K562 (cell line): ENCODE measurements at regions not wholly inside any gene's neighbourhood (a gene's known extent, or its start where the extent isn't known, plus 50 kb on each side); places are given as distances from the start of the nearest gene placed in this dataset.

Source experiments
- ATAC-seq: fragments of 200-7000 bp; cut with Tn5 transposase; 3 replicates; pipeline ENCODE4 v1.9.1; 2020; ENCODE audit warnings: moderate library complexity
- BruUV-seq: library from RNA; stranded (reverse); fragments of 400-500 nt; replicated peaks from 2 replicates; lab custom pipeline; 2021; lab: Mats Ljungman, UMichigan
- CTCF ChIA-PET: fragments of 300-600 bp; formaldehyde crosslinking; extraction: SDS; loops from one replicate; lab custom pipeline; 2021; ENCODE audit warnings: low intra/inter-chr PET ratio; lab: Yijun Ruan, JAX
- POLR2A ChIA-PET: fragments of 300-600, 350-650 bp; sonication (Branson Sonifier 250); formaldehyde crosslinking; extraction: SDS; loops from one replicate; lab custom pipeline; 2021; ENCODE audit warnings: antibody characterized with exemption, inconsistent platforms; lab: Yijun Ruan, JAX
- DNase-seq, 4 experiments: peaks; one replicate each; pipeline versions ENCODE4 v3.0.0 to v3.0.0-alpha.2; 2011 to 2018; ENCODE audit warnings: low spot score in 3 of 4, mixed read lengths in 3 of 4; ENCODE audit errors: extremely low read depth in 1 of 4
- FAIRE-seq: peaks from 2 replicates; lab custom pipeline; 2011; peaks lifted over from hg19 to GRCh38; lab: Jason Lieb, UNC
- H2AFZ ChIP-seq: 2 replicates; pipeline ENCODE4 v1.6.0; 2011; ENCODE audit warnings: low read depth, low read length, control low read depth, inconsistent platforms
- H3K27ac ChIP-seq: fragments of 200-600 bp; 3 replicates; pipeline ENCODE4 v1.8.0; 2011; ENCODE audit warnings: low read depth, mild to moderate bottlenecking, control low read depth, inconsistent platforms, low read length, moderate library complexity, mixed read lengths; ENCODE audit errors: extremely low read depth
- H3K27me3 ChIP-seq, 2 experiments: fragments of 300-600 bp in 1 of 2; 2 replicates in 1 of 2; 3 replicates in 1 of 2; pipeline versions ENCODE4 v1.6.0 to v1.8.0; 2011; ENCODE audit warnings: inconsistent platforms in 2 of 2, low read length in 2 of 2, mild to moderate bottlenecking in 1 of 2, mixed read lengths in 1 of 2, moderate library complexity in 1 of 2; ENCODE audit not compliant: control insufficient read depth in 2 of 2, insufficient read depth in 2 of 2
- H3K36me3 ChIP-seq: fragments of 300-600 bp; 3 replicates; pipeline ENCODE4 v1.8.0; 2011; ENCODE audit warnings: mild to moderate bottlenecking, low read length, inconsistent platforms; ENCODE audit not compliant: control insufficient read depth, insufficient read depth
- H3K4me1 ChIP-seq, 2 experiments: fragments of 200-600 bp in 1 of 2; replicated peaks in 1 of 2; 2 replicates in 1 of 2; 3 replicates in 1 of 2; pipeline versions ENCODE4 v1.5.1 to v1.8.0; 2011; ENCODE audit warnings: inconsistent platforms in 2 of 2, low read length in 2 of 2, mild to moderate bottlenecking in 1 of 2, mixed read lengths in 1 of 2, moderate library complexity in 1 of 2; ENCODE audit not compliant: control insufficient read depth in 2 of 2, insufficient read depth in 2 of 2
- H3K4me2 ChIP-seq: 2 replicates; pipeline ENCODE4 v1.6.1; 2011; ENCODE audit warnings: low read length, control low read depth, inconsistent platforms, mixed read lengths; ENCODE audit not compliant: insufficient read depth
- H3K4me3 ChIP-seq: fragments of 200-600 bp; sonication (generic), shearing (Covaris generic); 2 replicates; pipeline ENCODE4 v1.5.1; 2016; ENCODE audit warnings: control low read depth, inconsistent platforms
- H3K79me2 ChIP-seq: fragments of 200-600 bp; 3 replicates; pipeline ENCODE4 v1.8.0; 2011; ENCODE audit warnings: low read length, inconsistent platforms; ENCODE audit not compliant: control insufficient read depth, insufficient read depth
- H3K9ac ChIP-seq, 2 experiments: 2 replicates each; pipeline versions ENCODE4 v1.6.0 to v1.6.1; 2011; ENCODE audit warnings: low read depth in 2 of 2, low read length in 2 of 2, control low read depth in 1 of 2, inconsistent platforms in 1 of 2, mild to moderate bottlenecking in 1 of 2, mixed read lengths in 1 of 2; ENCODE audit not compliant: insufficient read depth in 1 of 2
- H3K9me1 ChIP-seq: one replicate; pipeline ENCODE4 v1.6.0; 2011; ENCODE audit warnings: inconsistent platforms, mild to moderate bottlenecking, low read length, moderate library complexity; ENCODE audit not compliant: control insufficient read depth, insufficient read depth
- H3K9me3 ChIP-seq: replicated peaks from 2 replicates; pipeline ENCODE4 v1.5.1; 2011; ENCODE audit warnings: low read depth, low read length, inconsistent platforms; ENCODE audit not compliant: control insufficient read depth, insufficient read depth
- H4K20me1 ChIP-seq: replicated peaks from 2 replicates; pipeline ENCODE4 v1.6.1; 2011; ENCODE audit warnings: low read length, inconsistent platforms, mixed read lengths; ENCODE audit not compliant: control insufficient read depth, insufficient read depth
- HEY1 ChIP-seq: fragments of 250-450 bp; sonication (Bioruptor Pico); IDR thresholded peaks from 2 replicates; pipeline ENCODE4 v1.5.0; 2020; ENCODE audit warnings: mild to moderate bottlenecking, moderate library complexity, borderline replicate concordance
- POU5F1 ChIP-seq: fragments of 150-350 bp; IDR thresholded peaks from 2 replicates; pipeline ENCODE4 v1.6.1; 2014; ENCODE audit warnings: borderline replicate concordance, low read length, low read depth, mild to moderate bottlenecking; ENCODE audit not compliant: partially characterized antibody
- RAD51 ChIP-seq: fragments of 450-650 bp; IDR thresholded peaks from 2 replicates; pipeline ENCODE4 v1.7.1; 2016; ENCODE audit warnings: low read depth, mild to moderate bottlenecking, borderline replicate concordance
- SETDB1 ChIP-seq: IDR thresholded peaks from one replicate; pipeline ENCODE4 v1.6.1; 2012; ENCODE audit warnings: low read length, control low read depth, inconsistent platforms
- YY1 ChIP-seq, 3 experiments: IDR thresholded peaks; 2 replicates each; pipeline ENCODE4 v1.6.1; 2011; ENCODE audit warnings: low read length in 2 of 3, mild to moderate bottlenecking in 2 of 3, moderate library complexity in 2 of 3, borderline replicate concordance in 1 of 3, control low read depth in 1 of 3, low read depth in 1 of 3; ENCODE audit not compliant: insufficient read depth in 3 of 3, insufficient replicate concordance in 2 of 3, control insufficient read depth in 1 of 3, insufficient read length in 1 of 3; ENCODE audit errors: extremely low read depth in 1 of 3
- ZNF583 ChIP-seq: fragments of 250-450 bp; sonication (Bioruptor Pico); IDR thresholded peaks from 2 replicates; pipeline ENCODE4 v1.4.0; 2020
- ZNF785 ChIP-seq: fragments of 250-450 bp; sonication (Bioruptor Pico); IDR thresholded peaks from 2 replicates; pipeline ENCODE4 v1.4.0; 2020; ENCODE audit warnings: mild to moderate bottlenecking
- WGBS: fragments of 100-300 bp; shearing (Covaris generic); methylation state at CpG from one replicate; pipeline ENCODE4 v1.1.6; 2016; ENCODE audit warnings: low coverage, mixed read lengths; ENCODE audit not compliant: insufficient coverage; ENCODE audit errors: missing lambda C conversion rate; 5-methylcytosine and 5-hydroxymethylcytosine counted together
- in situ Hi-C: fragments of 300-500 bp; cut with MboI; formaldehyde crosslinking; loops from 4 replicates; pipeline ENCODE4 v1.15.0; 2018; ENCODE audit warnings: inconsistent platforms, mixed read lengths
- intact Hi-C: fragments of 100-400 bp; cut with micrococcal nuclease; formaldehyde crosslinking; loops from 2 replicates; pipeline ENCODE4 v1.14.2; 2022

DNA sequence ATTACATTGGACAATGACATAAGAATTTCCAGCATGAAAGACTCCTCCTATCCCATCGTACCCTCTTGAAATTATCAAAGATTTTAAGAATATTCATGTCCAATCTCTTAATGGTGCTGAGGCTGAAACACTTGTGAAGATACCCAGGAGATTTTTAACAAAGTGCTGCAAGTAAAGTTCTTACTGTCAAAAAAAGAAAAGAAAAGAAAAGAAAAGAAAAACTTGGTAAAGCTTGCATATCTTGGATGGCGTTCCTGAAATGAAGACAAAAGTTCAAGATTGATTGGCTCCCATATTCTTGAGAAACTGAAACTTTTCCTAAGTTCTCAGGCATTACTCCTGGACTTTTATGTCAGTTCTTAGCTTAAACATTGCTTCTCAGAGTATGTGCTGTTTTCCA is 1010.5 kb upstream of the PIK3C3 start:
- intact Hi-C loops (no loop called here), in situ Hi-C loops (no loop called here)
- no peak for TF ChIP-seq RAD51
- TF ChIP-seq POU5F1 = no peak
- no peak for TF ChIP-seq ZNF583 (CRISPR knock-in tag)
- TF ChIP-seq ZNF785 (CRISPR knock-in tag) = no peak
- no peak for TF ChIP-seq SETDB1
- no peak for TF ChIP-seq YY1 (IDR thresholded peaks at IDR 0.05; ENCODE audit: borderline replicate concordance in 1 of 3, control insufficient read depth in 1 of 3, extremely low read depth in 1 of 3, insufficient read depth in 3 of 3, insufficient read length in 1 of 3, insufficient replicate concordance in 2 of 3, low read depth in 1 of 3, low read length in 2 of 3)
- TF ChIP-seq HEY1 (CRISPR knock-in tag) = no peak
- CTCF ChIA-PET = no interaction called here
- no peak overlapping the region for H3K9ac ChIP-seq
- no peaks in the 10 kb centered on the region for H3K79me2 ChIP-seq
- no peaks in the 10 kb centered on the region for H3K36me3 ChIP-seq
- no TSS peak for BruUV-seq
- no peak overlapping the region for H3K4me2 ChIP-seq
- WGBS = 5% methylated on average over 2 of the region's 2 CpGs
- POLR2A ChIA-PET = no interaction called here
- no peak overlapping the region for H3K27ac ChIP-seq
- H3K4me3 ChIP-seq = no peak overlapping the region
- DNase-seq (no peak), ATAC-seq (no peak), FAIRE-seq (no peak)
- H2AFZ ChIP-seq = no peak overlapping the region
- H3K9me3 ChIP-seq = no peaks in the 10 kb centered on the region
- no peaks in the 10 kb centered on the region for H3K27me3 ChIP-seq
- no peaks in the 10 kb centered on the region for H3K4me1 ChIP-seq
- H4K20me1 ChIP-seq = no peaks in the 10 kb centered on the region
- H3K9me1 ChIP-seq = no peaks in the 10 kb centered on the region
